Suprapubic skin (tissue), 3 donors: ENCODE measurements at regions not wholly inside any gene's neighbourhood (a gene's known extent, or its start where the extent isn't known, plus 50 kb on each side); places are given as distances from the start of the nearest gene placed in this dataset.

Experiments
- EP300 ChIP-seq: sonication (generic); formaldehyde crosslinking; IDR thresholded peaks from one replicate; pipeline ENCODE4 v1.6.1; 2017; ENCODE audit warnings: antibody characterized with exemption
- POLR2A ChIP-seq, 2 donors: fragments of 450-650 bp; IDR thresholded peaks; one replicate each; pipeline ENCODE4 v1.6.1; 2017; ENCODE audit warnings: antibody characterized with exemption in 2 of 2, mild to moderate bottlenecking in 2 of 2, moderate library complexity in 2 of 2
- TF ChIP-seq, protein P1 (sequence below), 2 donors: fragments of 200-600 bp in 1 of 2; fragments of 450-650 bp in 1 of 2; sonication (generic) in 1 of 2; IDR thresholded peaks; one replicate each; pipeline ENCODE4 v1.5.1; 2016 to 2019; ENCODE audit warnings: antibody characterized with exemption in 2 of 2, mild to moderate bottlenecking in 1 of 2, moderate library complexity in 1 of 2

DNA sequence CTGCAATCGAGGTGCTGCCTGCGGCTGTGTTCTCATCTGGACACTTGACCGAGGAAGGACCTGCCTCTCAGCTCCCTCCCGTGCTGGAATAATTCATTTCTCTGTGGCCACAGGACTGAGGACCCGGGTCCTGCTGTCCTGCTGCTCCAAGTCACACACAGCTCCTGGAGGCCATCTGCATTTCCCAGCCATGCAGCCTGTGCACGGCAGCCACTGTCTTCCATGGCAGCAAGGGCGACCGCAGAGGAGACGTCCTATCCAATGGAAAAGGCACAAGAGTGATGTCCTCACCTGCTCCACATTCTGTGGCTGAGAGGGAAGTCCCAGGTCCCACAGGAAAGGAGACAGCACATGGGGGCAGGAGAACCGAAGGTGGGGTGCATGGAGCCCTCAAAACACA lies 495.8 kb downstream of the BRD1 start:
- TF ChIP-seq, protein P1, sequence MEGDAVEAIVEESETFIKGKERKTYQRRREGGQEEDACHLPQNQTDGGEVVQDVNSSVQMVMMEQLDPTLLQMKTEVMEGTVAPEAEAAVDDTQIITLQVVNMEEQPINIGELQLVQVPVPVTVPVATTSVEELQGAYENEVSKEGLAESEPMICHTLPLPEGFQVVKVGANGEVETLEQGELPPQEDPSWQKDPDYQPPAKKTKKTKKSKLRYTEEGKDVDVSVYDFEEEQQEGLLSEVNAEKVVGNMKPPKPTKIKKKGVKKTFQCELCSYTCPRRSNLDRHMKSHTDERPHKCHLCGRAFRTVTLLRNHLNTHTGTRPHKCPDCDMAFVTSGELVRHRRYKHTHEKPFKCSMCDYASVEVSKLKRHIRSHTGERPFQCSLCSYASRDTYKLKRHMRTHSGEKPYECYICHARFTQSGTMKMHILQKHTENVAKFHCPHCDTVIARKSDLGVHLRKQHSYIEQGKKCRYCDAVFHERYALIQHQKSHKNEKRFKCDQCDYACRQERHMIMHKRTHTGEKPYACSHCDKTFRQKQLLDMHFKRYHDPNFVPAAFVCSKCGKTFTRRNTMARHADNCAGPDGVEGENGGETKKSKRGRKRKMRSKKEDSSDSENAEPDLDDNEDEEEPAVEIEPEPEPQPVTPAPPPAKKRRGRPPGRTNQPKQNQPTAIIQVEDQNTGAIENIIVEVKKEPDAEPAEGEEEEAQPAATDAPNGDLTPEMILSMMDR (IDR thresholded peaks at IDR 0.05) = no peak
- no peak for TF ChIP-seq POLR2A (IDR thresholded peaks at IDR 0.05)
- no peak for TF ChIP-seq EP300
